22Rv1 (cell line): ENCODE measurements at regions not wholly inside any gene's neighbourhood (a gene's known extent, or its start where the extent isn't known, plus 50 kb on each side); places are given as distances from the start of the nearest gene placed in this dataset.

ENCODE experiments used
- CTCF ChIP-seq: fragments of 450-650 bp; IDR thresholded peaks from 2 replicates; pipeline ENCODE4 v1.5.1; 2017; ENCODE audit warnings: mild to moderate bottlenecking
- ZFX ChIP-seq: fragments of 450-650 bp; IDR thresholded peaks from 2 replicates; pipeline ENCODE4 v1.6.1; 2017; ENCODE audit warnings: antibody characterized with exemption, borderline replicate concordance

- no peak for TF ChIP-seq CTCF
- no peak for TF ChIP-seq ZFX
Measured at GRCh38 chr15:70491641-70492040, 271.7 kb downstream of the UACA start.
